ENCODE measurements at regions not wholly inside any gene's neighbourhood (a gene's known extent, or its start where the extent isn't known, plus 50 kb on each side); places are given as distances from the start of the nearest gene placed in this dataset.

DNA sequence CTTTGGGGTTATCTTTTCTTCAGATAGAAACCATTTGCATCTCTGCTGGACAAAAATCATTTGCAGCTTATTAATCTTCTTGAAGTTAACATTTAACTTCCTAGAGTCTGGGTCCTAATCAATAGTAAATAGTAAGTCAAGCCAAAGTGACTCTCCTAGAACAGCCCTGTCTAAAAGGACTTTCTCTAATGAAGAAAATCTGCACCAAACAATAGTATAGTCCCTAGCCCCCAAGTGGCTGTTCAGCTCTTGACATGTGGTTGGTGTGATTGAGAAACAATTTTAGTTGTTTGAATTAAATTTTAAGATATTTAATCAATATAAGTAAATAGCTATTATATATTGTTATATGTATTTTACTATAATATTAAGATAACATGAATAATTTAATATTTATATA, 64.6 kb upstream of the SHB start (continued):
- TF ChIP-seq, protein P1, sequence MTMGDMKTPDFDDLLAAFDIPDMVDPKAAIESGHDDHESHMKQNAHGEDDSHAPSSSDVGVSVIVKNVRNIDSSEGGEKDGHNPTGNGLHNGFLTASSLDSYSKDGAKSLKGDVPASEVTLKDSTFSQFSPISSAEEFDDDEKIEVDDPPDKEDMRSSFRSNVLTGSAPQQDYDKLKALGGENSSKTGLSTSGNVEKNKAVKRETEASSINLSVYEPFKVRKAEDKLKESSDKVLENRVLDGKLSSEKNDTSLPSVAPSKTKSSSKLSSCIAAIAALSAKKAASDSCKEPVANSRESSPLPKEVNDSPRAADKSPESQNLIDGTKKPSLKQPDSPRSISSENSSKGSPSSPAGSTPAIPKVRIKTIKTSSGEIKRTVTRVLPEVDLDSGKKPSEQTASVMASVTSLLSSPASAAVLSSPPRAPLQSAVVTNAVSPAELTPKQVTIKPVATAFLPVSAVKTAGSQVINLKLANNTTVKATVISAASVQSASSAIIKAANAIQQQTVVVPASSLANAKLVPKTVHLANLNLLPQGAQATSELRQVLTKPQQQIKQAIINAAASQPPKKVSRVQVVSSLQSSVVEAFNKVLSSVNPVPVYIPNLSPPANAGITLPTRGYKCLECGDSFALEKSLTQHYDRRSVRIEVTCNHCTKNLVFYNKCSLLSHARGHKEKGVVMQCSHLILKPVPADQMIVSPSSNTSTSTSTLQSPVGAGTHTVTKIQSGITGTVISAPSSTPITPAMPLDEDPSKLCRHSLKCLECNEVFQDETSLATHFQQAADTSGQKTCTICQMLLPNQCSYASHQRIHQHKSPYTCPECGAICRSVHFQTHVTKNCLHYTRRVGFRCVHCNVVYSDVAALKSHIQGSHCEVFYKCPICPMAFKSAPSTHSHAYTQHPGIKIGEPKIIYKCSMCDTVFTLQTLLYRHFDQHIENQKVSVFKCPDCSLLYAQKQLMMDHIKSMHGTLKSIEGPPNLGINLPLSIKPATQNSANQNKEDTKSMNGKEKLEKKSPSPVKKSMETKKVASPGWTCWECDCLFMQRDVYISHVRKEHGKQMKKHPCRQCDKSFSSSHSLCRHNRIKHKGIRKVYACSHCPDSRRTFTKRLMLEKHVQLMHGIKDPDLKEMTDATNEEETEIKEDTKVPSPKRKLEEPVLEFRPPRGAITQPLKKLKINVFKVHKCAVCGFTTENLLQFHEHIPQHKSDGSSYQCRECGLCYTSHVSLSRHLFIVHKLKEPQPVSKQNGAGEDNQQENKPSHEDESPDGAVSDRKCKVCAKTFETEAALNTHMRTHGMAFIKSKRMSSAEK (CRISPR knock-in tag; IDR thresholded peaks at IDR 0.05; ENCODE audit: borderline replicate concordance): no peak

DNA sequence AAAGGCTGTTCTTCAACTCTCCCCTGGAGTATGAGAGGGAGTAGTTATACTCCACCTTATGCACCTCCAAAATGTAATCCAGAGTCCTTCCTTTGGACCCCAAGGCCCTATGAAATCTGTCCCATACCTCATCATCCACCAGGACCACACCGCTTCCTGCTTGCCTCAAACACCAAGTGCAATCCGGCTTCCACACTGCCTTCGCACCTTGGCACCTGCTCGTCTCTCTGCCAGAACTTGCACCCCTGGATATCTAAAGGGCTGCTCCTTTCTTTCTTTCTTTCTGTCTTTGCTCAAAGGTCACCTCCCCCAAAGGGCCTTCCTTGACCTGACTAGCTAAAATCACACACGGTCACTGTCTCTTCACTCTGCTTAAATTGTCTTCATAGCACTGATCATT, 63.9 kb upstream of the SHB start:
- H3K27ac Mint-ChIP-seq: no peak overlapping the region
- POLR2A ChIA-PET: interaction anchor here (0.5 kb wide), 1 partner anchor 66 kb away, joined by 4 read pairs; no protein-coding TSS in a partner anchor
- DNase-seq (ENCODE audit: low spot score) (no peak), ATAC-seq (no peak)
- H3K36me3 Mint-ChIP-seq: no peaks in the 10 kb centered on the region
- CTCF ChIA-PET: interaction anchor here (1.0 to 4.2 kb wide), 3 partner anchors 16 to 220 kb away, joined by 3 to 16 read pairs (median 4); no protein-coding TSS in a partner anchor
- peaks cover 4% of the 10 kb centered on the region for H3K27me3 Mint-ChIP-seq (ENCODE audit: low read depth)
- no peak overlapping the region for H3K4me3 Mint-ChIP-seq
- H3K4me1 Mint-ChIP-seq: peaks cover 11% of the 10 kb centered on the region
- TF ChIP-seq TP53 (CRISPR knock-in tag; IDR thresholded peaks at IDR 0.05) (no peak), ESRRA (CRISPR knock-in tag; IDR thresholded peaks at IDR 0.05; ENCODE audit: borderline replicate concordance) (no peak), ZNF423 (CRISPR knock-in tag; IDR thresholded peaks at IDR 0.05) (no peak), ZBTB21 (CRISPR knock-in tag; IDR thresholded peaks at IDR 0.05; ENCODE audit: borderline replicate concordance) (no peak), PRRX2 (CRISPR knock-in tag; IDR thresholded peaks at IDR 0.05) (no peak), GABPB1 (CRISPR knock-in tag; IDR thresholded peaks at IDR 0.05) (no peak), RELA (CRISPR knock-in tag; IDR thresholded peaks at IDR 0.05; ENCODE audit: borderline replicate concordance) (no peak), NFE2L1 (CRISPR knock-in tag; IDR thresholded peaks at IDR 0.05) (no peak)
- TF ChIP-seq, protein P1 (CRISPR knock-in tag; IDR thresholded peaks at IDR 0.05; ENCODE audit: borderline replicate concordance): no peak
- TF ChIP-seq, protein P2, sequence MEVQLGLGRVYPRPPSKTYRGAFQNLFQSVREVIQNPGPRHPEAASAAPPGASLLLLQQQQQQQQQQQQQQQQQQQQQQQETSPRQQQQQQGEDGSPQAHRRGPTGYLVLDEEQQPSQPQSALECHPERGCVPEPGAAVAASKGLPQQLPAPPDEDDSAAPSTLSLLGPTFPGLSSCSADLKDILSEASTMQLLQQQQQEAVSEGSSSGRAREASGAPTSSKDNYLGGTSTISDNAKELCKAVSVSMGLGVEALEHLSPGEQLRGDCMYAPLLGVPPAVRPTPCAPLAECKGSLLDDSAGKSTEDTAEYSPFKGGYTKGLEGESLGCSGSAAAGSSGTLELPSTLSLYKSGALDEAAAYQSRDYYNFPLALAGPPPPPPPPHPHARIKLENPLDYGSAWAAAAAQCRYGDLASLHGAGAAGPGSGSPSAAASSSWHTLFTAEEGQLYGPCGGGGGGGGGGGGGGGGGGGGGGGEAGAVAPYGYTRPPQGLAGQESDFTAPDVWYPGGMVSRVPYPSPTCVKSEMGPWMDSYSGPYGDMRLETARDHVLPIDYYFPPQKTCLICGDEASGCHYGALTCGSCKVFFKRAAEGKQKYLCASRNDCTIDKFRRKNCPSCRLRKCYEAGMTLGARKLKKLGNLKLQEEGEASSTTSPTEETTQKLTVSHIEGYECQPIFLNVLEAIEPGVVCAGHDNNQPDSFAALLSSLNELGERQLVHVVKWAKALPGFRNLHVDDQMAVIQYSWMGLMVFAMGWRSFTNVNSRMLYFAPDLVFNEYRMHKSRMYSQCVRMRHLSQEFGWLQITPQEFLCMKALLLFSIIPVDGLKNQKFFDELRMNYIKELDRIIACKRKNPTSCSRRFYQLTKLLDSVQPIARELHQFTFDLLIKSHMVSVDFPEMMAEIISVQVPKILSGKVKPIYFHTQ (CRISPR knock-in tag; IDR thresholded peaks at IDR 0.05): no peak
- no peaks in the 10 kb centered on the region for H3K9me3 Mint-ChIP-seq

DNA sequence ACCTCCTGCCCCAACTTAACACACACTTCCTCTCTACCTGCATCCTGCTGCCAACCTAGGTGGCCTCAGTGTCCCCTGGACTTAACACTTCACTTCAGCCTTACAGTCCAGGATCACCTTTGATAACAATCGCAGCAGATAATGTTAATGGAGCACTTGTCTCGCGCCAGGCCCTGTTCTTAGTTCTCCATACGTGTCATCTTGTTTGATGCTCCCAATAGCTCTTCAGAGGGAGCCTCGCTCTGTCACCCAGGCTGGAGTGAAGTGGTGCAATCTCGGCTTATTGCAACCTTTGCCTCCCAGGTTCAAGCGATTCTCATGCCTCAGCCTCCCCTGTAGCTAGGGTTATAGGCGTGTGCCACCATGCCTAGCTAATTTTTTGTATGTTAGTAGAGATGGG, 62.7 kb upstream of the SHB start:
- Mint-ChIP-seq H3K27me3 (ENCODE audit: low read depth) (peaks cover 13% of the 10 kb centered on the region), H3K4me3 (no peak overlapping the region), H3K9me3 (no peaks in the 10 kb centered on the region), H3K36me3 (no peaks in the 10 kb centered on the region), H3K4me1 (peaks cover 11% of the 10 kb centered on the region), H3K27ac (no peak overlapping the region)
- DNase-seq (ENCODE audit: low spot score) (no peak), ATAC-seq (no peak)
- ChIA-PET POLR2A (no interaction called here), CTCF (interaction anchor here (4.2 kb wide), 1 partner anchor 44 kb away, joined by 16 read pairs; no protein-coding TSS in a partner anchor)
- TF ChIP-seq NR1H2 (CRISPR knock-in tag; IDR thresholded peaks at IDR 0.05) (no peak), ZBTB21 (CRISPR knock-in tag; IDR thresholded peaks at IDR 0.05; ENCODE audit: borderline replicate concordance) (no peak)
- TF ChIP-seq, protein P3, sequence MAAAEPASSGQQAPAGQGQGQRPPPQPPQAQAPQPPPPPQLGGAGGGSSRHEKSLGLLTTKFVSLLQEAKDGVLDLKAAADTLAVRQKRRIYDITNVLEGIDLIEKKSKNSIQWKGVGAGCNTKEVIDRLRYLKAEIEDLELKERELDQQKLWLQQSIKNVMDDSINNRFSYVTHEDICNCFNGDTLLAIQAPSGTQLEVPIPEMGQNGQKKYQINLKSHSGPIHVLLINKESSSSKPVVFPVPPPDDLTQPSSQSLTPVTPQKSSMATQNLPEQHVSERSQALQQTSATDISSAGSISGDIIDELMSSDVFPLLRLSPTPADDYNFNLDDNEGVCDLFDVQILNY (CRISPR knock-in tag; IDR thresholded peaks at IDR 0.05): no peak
- TF ChIP-seq, protein P4, sequence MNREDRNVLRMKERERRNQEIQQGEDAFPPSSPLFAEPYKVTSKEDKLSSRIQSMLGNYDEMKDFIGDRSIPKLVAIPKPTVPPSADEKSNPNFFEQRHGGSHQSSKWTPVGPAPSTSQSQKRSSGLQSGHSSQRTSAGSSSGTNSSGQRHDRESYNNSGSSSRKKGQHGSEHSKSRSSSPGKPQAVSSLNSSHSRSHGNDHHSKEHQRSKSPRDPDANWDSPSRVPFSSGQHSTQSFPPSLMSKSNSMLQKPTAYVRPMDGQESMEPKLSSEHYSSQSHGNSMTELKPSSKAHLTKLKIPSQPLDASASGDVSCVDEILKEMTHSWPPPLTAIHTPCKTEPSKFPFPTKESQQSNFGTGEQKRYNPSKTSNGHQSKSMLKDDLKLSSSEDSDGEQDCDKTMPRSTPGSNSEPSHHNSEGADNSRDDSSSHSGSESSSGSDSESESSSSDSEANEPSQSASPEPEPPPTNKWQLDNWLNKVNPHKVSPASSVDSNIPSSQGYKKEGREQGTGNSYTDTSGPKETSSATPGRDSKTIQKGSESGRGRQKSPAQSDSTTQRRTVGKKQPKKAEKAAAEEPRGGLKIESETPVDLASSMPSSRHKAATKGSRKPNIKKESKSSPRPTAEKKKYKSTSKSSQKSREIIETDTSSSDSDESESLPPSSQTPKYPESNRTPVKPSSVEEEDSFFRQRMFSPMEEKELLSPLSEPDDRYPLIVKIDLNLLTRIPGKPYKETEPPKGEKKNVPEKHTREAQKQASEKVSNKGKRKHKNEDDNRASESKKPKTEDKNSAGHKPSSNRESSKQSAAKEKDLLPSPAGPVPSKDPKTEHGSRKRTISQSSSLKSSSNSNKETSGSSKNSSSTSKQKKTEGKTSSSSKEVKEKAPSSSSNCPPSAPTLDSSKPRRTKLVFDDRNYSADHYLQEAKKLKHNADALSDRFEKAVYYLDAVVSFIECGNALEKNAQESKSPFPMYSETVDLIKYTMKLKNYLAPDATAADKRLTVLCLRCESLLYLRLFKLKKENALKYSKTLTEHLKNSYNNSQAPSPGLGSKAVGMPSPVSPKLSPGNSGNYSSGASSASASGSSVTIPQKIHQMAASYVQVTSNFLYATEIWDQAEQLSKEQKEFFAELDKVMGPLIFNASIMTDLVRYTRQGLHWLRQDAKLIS (CRISPR knock-in tag; IDR thresholded peaks at IDR 0.05; ENCODE audit: borderline replicate concordance): no peak
- TF ChIP-seq, protein P5, sequence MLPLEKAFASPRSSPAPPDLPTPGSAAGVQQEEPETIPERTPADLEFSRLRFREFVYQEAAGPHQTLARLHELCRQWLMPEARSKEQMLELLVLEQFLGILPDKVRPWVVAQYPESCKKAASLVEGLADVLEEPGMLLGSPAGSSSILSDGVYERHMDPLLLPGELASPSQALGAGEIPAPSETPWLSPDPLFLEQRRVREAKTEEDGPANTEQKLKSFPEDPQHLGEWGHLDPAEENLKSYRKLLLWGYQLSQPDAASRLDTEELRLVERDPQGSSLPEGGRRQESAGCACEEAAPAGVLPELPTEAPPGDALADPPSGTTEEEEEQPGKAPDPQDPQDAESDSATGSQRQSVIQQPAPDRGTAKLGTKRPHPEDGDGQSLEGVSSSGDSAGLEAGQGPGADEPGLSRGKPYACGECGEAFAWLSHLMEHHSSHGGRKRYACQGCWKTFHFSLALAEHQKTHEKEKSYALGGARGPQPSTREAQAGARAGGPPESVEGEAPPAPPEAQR (CRISPR knock-in tag; IDR thresholded peaks at IDR 0.05): no peak

Measured in WTC11 (cell line).